SK-N-MC (cell line): ENCODE measurements at regions not wholly inside any gene's neighbourhood (a gene's known extent, or its start where the extent isn't known, plus 50 kb on each side); places are given as distances from the start of the nearest gene placed in this dataset.

Experiments used
- DNase-seq: peaks from one replicate; pipeline ENCODE4 v3.0.0-alpha.2; 2011; ENCODE audit warnings: low read depth, low spot score
- H3K27ac ChIP-seq: fragments of 200-600 bp; sonication (generic); 2 replicates; pipeline ENCODE4 v1.5.1; 2016; ENCODE audit warnings: mixed run types
- H3K36me3 ChIP-seq: fragments of 200-600 bp; sonication (generic); 2 replicates; pipeline ENCODE4 v1.6.1; 2017; ENCODE audit warnings: antibody characterized with exemption, low read length, mixed read lengths; ENCODE audit not compliant: insufficient read depth
- H3K4me3 ChIP-seq: fragments of 200-600 bp; sonication (generic); 2 replicates; pipeline ENCODE4 v1.5.1; 2016
- H3K9ac ChIP-seq: fragments of 200-600 bp; sonication (generic); 2 replicates; pipeline ENCODE4 v1.8.0; 2017; ENCODE audit warnings: mixed run types, mixed read lengths; ENCODE audit not compliant: insufficient read length
- H3K9me3 ChIP-seq: fragments of 200-600 bp; sonication (generic); 2 replicates; pipeline ENCODE4 v1.6.1; 2017; ENCODE audit warnings: low read depth, mild to moderate bottlenecking, antibody characterized with exemption, low read length, moderate library complexity, mixed read lengths
- EZH2 ChIP-seq: fragments of 200-600 bp; sonication (generic); IDR thresholded peaks from one replicate; pipeline ENCODE4 v1.6.1; 2017; ENCODE audit warnings: antibody characterized with exemption
- FOXP2 ChIP-seq: optimal IDR thresholded peaks from 2 replicates; pipeline ENCODE3; 2011; ENCODE audit warnings: mild to moderate bottlenecking, moderate library complexity; ENCODE audit not compliant: insufficient read depth; ENCODE audit errors: extremely low read length, control extremely low read depth
- POLR2AphosphoS5 ChIP-seq: IDR thresholded peaks from 2 replicates; pipeline ENCODE4 v1.6.1; 2012; ENCODE audit warnings: mild to moderate bottlenecking, low read depth, low read length, borderline replicate concordance

- Histone ChIP-seq H3K36me3 (no peaks in the 10 kb centered on the region), H3K27ac (peak overlapping the region; percentile 52; the same call in 1 of the 2 replicates), H3K4me3 (0 out of 2 replicates have a peak overlapping the region, but pooled peaks have one; percentile 14), H3K9me3 (no peaks in the 10 kb centered on the region), H3K9ac (no peak overlapping the region)
- peak; percentile 79 for DNase-seq
- TF ChIP-seq EZH2 = no peak
- peak; percentile 57; the same call in 1 of the 2 replicates for TF ChIP-seq POLR2AphosphoS5
Measured at GRCh38 chr5:155127552-155127951, 114.0 kb downstream of the KIF4B start.

- no peak for DNase-seq
- H3K4me3 ChIP-seq = no peak overlapping the region
- TF ChIP-seq POLR2AphosphoS5 (no peak), EZH2 (no peak), FOXP2 (no peak)
Measured at GRCh38 chr5:155128786-155129512, 115.4 kb downstream of the KIF4B start.

GRCh38 chr5:155129513-155129880, 115.9 kb downstream of the KIF4B start:
- Histone ChIP-seq H3K36me3 (no peaks in the 10 kb centered on the region), H3K9me3 (no peaks in the 10 kb centered on the region), H3K9ac (no peak overlapping the region), H3K27ac (no peak overlapping the region), H3K4me3 (no peak overlapping the region)
- TF ChIP-seq POLR2AphosphoS5 (no peak), EZH2 (no peak), FOXP2 (no peak)
- DNase-seq = no peak

More at GRCh38 chr5:155128786-155129512, 115.4 kb downstream of the KIF4B start:
- no peak overlapping the region for H3K9ac ChIP-seq
- no peaks in the 10 kb centered on the region for H3K36me3 ChIP-seq
- no peak overlapping the region for H3K27ac ChIP-seq
- H3K9me3 ChIP-seq = no peaks in the 10 kb centered on the region

GRCh38 chr5:155134130-155134529, 120.6 kb downstream of the KIF4B start:
- Histone ChIP-seq H3K9ac (no peak overlapping the region), H3K4me3 (no peak overlapping the region), H3K36me3 (no peaks in the 10 kb centered on the region), H3K27ac (no peak overlapping the region), H3K9me3 (no peaks in the 10 kb centered on the region)
- DNase-seq = no peak
- TF ChIP-seq POLR2AphosphoS5 = no peak
- no peak for TF ChIP-seq EZH2
- TF ChIP-seq FOXP2 = no peak

- Histone ChIP-seq H3K9ac (no peak overlapping the region), H3K27ac (no peak overlapping the region), H3K4me3 (no peak overlapping the region), H3K9me3 (no peaks in the 10 kb centered on the region), H3K36me3 (no peaks in the 10 kb centered on the region)
- no peak for DNase-seq
- no peak for TF ChIP-seq FOXP2
- TF ChIP-seq EZH2 = no peak
- TF ChIP-seq POLR2AphosphoS5 = no peak
Measured at GRCh38 chr5:155136216-155136850, 122.8 kb downstream of the KIF4B start.

GRCh38 chr5:155137683-155138082, 124.1 kb downstream of the KIF4B start:
- Histone ChIP-seq H3K4me3 (no peak overlapping the region), H3K9me3 (no peaks in the 10 kb centered on the region)
- TF ChIP-seq EZH2 (no peak), FOXP2 (no peak), POLR2AphosphoS5 (no peak)

GRCh38 chr5:155140646-155141045, 127.1 kb downstream of the KIF4B start:
- DNase-seq = no peak
- Histone ChIP-seq H3K36me3 (no peaks in the 10 kb centered on the region), H3K9me3 (no peaks in the 10 kb centered on the region), H3K9ac (no peak overlapping the region), H3K27ac (no peak overlapping the region), H3K4me3 (no peak overlapping the region)
- no peak for TF ChIP-seq FOXP2
- no peak for TF ChIP-seq EZH2
- TF ChIP-seq POLR2AphosphoS5 = no peak

More at GRCh38 chr5:155137683-155138082, 124.1 kb downstream of the KIF4B start:
- DNase-seq = no peak
- no peaks in the 10 kb centered on the region for H3K36me3 ChIP-seq
- H3K27ac ChIP-seq = no peak overlapping the region
- H3K9ac ChIP-seq = no peak overlapping the region

- TF ChIP-seq FOXP2 (no peak), EZH2 (no peak), POLR2AphosphoS5 (no peak)
- DNase-seq = no peak
- Histone ChIP-seq H3K27ac (no peak overlapping the region), H3K36me3 (no peaks in the 10 kb centered on the region), H3K9me3 (no peaks in the 10 kb centered on the region), H3K4me3 (no peak overlapping the region), H3K9ac (no peak overlapping the region)
Measured at GRCh38 chr5:155144956-155145355, 131.4 kb downstream of the KIF4B start.
